MM.1S (cell line): ENCODE measurements at regions not wholly inside any gene's neighbourhood (a gene's known extent, or its start where the extent isn't known, plus 50 kb on each side); places are given as distances from the start of the nearest gene placed in this dataset.

Source experiments
- DNase-seq: peaks from one replicate; pipeline ENCODE4 v3.0.0-alpha.2; 2015
- H2AFZ ChIP-seq: fragments of 300-600 bp; sonication (generic); 2 replicates; pipeline ENCODE4 v1.6.0; 2016; ENCODE audit warnings: antibody characterized with exemption, low read length
- H3F3A ChIP-seq: fragments of 300-600 bp; sonication (generic); 2 replicates; pipeline ENCODE4 v1.6.1; 2016; ENCODE audit warnings: mild to moderate bottlenecking, antibody characterized with exemption, low read length, moderate library complexity, mixed read lengths; ENCODE audit not compliant: insufficient read depth
- H3K27ac ChIP-seq: fragments of 300-600 bp; sonication (generic); 2 replicates; pipeline ENCODE4 v1.5.1; 2016; ENCODE audit warnings: mild to moderate bottlenecking, low read length
- H3K27me3 ChIP-seq: fragments of 300-600 bp; sonication (generic); replicated peaks from 2 replicates; pipeline ENCODE4 v1.6.0; 2016; ENCODE audit warnings: low read length; ENCODE audit not compliant: insufficient read depth
- H3K36me3 ChIP-seq: fragments of 300-600 bp; sonication (generic); replicated peaks from 2 replicates; pipeline ENCODE4 v1.6.1; 2016; ENCODE audit warnings: mild to moderate bottlenecking, low read length, mixed read lengths; ENCODE audit not compliant: insufficient read depth
- H3K4me1 ChIP-seq: fragments of 300-600 bp; sonication (generic); 2 replicates; pipeline ENCODE4 v1.6.1; 2016; ENCODE audit warnings: low read length, mixed read lengths
- H3K4me2 ChIP-seq: fragments of 300-600 bp; sonication (generic); 2 replicates; pipeline ENCODE4 v1.6.0; 2016; ENCODE audit warnings: low read depth, low read length
- H3K4me3 ChIP-seq: fragments of 300-600 bp; sonication (generic); 2 replicates; pipeline ENCODE4 v1.5.1; 2016; ENCODE audit warnings: low read length, mixed read lengths
- H3K79me2 ChIP-seq: fragments of 300-600 bp; sonication (generic); 2 replicates; pipeline ENCODE4 v1.6.1; 2016; ENCODE audit warnings: mixed run types, low read length, mixed read lengths
- H3K9ac ChIP-seq: fragments of 300-600 bp; sonication (generic); 2 replicates; pipeline ENCODE4 v1.6.1; 2016; ENCODE audit warnings: low read length, mixed read lengths
- H3K9me2 ChIP-seq: fragments of 300-600 bp; sonication (generic); replicated peaks from 2 replicates; pipeline ENCODE4 v1.6.1; 2016; ENCODE audit warnings: mild to moderate bottlenecking, low read length, mixed read lengths; ENCODE audit not compliant: insufficient read depth
- H3K9me3 ChIP-seq: fragments of 300-600 bp; sonication (generic); replicated peaks from 2 replicates; pipeline ENCODE4 v1.6.1; 2016; ENCODE audit warnings: mild to moderate bottlenecking, low read length, mixed read lengths; ENCODE audit not compliant: insufficient read depth
- H4K20me1 ChIP-seq: fragments of 300-600 bp; sonication (generic); 2 replicates; pipeline ENCODE4 v1.6.1; 2016; ENCODE audit warnings: mild to moderate bottlenecking, low read length, moderate library complexity, mixed read lengths; ENCODE audit not compliant: insufficient read depth
- EZH2 ChIP-seq: fragments of 300-600 bp; sonication (generic); optimal IDR thresholded peaks from 2 replicates; pipeline ENCODE3; 2017; ENCODE audit warnings: low read depth, mild to moderate bottlenecking, antibody characterized with exemption, low read length, mixed read lengths
- EZH2phosphoT487 ChIP-seq: fragments of 300-600 bp; sonication (generic); IDR thresholded peaks from 2 replicates; pipeline ENCODE4 v1.6.1; 2018; ENCODE audit warnings: antibody characterized with exemption, low read length
- TF ChIP-seq, protein P1 (sequence below): fragments of 300-600 bp; sonication (generic); IDR thresholded peaks from 2 replicates; pipeline ENCODE4 v1.5.1; 2016; ENCODE audit warnings: antibody characterized with exemption, low read length, mixed read lengths

GRCh38 chrX:71000139-71000538, 68.0 kb downstream of the SNX12 start:
- Histone ChIP-seq H3K27ac (no peak overlapping the region), H3K9ac (no peak overlapping the region), H3K79me2 (no peaks in the 10 kb centered on the region), H3K27me3 (no peaks in the 10 kb centered on the region), H4K20me1 (no peaks in the 10 kb centered on the region), H3K4me2 (no peak overlapping the region), H3K9me3 (no peaks in the 10 kb centered on the region), H3K36me3 (no peaks in the 10 kb centered on the region), H3K9me2 (no peaks in the 10 kb centered on the region), H3K4me1 (no peaks in the 10 kb centered on the region), H3K4me3 (no peak overlapping the region), H3F3A (no peaks in the 10 kb centered on the region), H2AFZ (no peak overlapping the region)
- DNase-seq = no peak
- no peak for TF ChIP-seq EZH2
- no peak for TF ChIP-seq EZH2phosphoT487
- TF ChIP-seq, protein P1, sequence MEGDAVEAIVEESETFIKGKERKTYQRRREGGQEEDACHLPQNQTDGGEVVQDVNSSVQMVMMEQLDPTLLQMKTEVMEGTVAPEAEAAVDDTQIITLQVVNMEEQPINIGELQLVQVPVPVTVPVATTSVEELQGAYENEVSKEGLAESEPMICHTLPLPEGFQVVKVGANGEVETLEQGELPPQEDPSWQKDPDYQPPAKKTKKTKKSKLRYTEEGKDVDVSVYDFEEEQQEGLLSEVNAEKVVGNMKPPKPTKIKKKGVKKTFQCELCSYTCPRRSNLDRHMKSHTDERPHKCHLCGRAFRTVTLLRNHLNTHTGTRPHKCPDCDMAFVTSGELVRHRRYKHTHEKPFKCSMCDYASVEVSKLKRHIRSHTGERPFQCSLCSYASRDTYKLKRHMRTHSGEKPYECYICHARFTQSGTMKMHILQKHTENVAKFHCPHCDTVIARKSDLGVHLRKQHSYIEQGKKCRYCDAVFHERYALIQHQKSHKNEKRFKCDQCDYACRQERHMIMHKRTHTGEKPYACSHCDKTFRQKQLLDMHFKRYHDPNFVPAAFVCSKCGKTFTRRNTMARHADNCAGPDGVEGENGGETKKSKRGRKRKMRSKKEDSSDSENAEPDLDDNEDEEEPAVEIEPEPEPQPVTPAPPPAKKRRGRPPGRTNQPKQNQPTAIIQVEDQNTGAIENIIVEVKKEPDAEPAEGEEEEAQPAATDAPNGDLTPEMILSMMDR = no peak

GRCh38 chrX:70998411-70999027, 67.6 kb upstream of the SLC7A3 start:
- TF ChIP-seq, protein P1 = peak; percentile 7; the same call in 1 of the 2 replicates
- TF ChIP-seq EZH2 (no peak), EZH2phosphoT487 (no peak)
- H2AFZ ChIP-seq = no peak overlapping the region
- no peak for DNase-seq

DNA sequence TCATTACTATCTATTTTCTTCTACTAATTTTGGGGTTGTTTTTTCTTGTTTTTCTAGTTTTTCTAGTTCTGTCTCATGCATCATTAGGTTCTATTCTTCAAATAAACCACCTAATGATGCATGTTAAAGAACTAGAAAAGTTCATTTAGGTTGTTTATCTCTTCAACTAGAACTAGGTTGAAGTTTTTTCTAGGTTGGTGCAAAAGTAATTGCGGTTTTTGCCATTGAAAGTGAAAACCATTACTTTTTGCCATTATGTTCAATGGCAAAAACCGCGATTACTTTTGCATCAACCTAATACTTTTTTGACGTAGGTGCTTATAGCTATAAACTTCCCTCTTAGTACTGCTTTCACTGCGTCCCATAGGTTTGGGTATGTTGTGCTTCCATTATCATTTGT, 64.4 kb upstream of the SLC7A3 start:
- Histone ChIP-seq H3K27me3 (no peaks in the 10 kb centered on the region), H3K9me3 (no peaks in the 10 kb centered on the region), H2AFZ (no peak overlapping the region), H3K9me2 (no peaks in the 10 kb centered on the region), H4K20me1 (no peaks in the 10 kb centered on the region), H3F3A (no peaks in the 10 kb centered on the region), H3K27ac (no peak overlapping the region), H3K36me3 (no peaks in the 10 kb centered on the region), H3K79me2 (no peaks in the 10 kb centered on the region), H3K4me3 (no peak overlapping the region), H3K4me1 (no peaks in the 10 kb centered on the region), H3K9ac (no peak overlapping the region), H3K4me2 (no peak overlapping the region)
- TF ChIP-seq, protein P1 = no peak
- no peak for TF ChIP-seq EZH2
- no peak for TF ChIP-seq EZH2phosphoT487
- no peak for DNase-seq

More at GRCh38 chrX:70998411-70999027, 67.6 kb upstream of the SLC7A3 start:
- no peaks in the 10 kb centered on the region for H3K27me3 ChIP-seq
- no peaks in the 10 kb centered on the region for H3K4me1 ChIP-seq
- no peak overlapping the region for H3K4me3 ChIP-seq
- no peaks in the 10 kb centered on the region for H3K79me2 ChIP-seq
- no peaks in the 10 kb centered on the region for H3K36me3 ChIP-seq
- no peaks in the 10 kb centered on the region for H3K9me2 ChIP-seq
- no peaks in the 10 kb centered on the region for H3F3A ChIP-seq
- no peak overlapping the region for H3K27ac ChIP-seq
- no peaks in the 10 kb centered on the region for H3K9me3 ChIP-seq
- H3K9ac ChIP-seq = no peak overlapping the region
- H4K20me1 ChIP-seq = no peaks in the 10 kb centered on the region
- H3K4me2 ChIP-seq = no peak overlapping the region
